ENCODE measurements at regions not wholly inside any gene's neighbourhood (a gene's known extent, or its start where the extent isn't known, plus 50 kb on each side); places are given as distances from the start of the nearest gene placed in this dataset.
"Not testable (repeated sequence)": the region's sequence is repeated elsewhere in the genome, so short reads cannot be mapped to it uniquely, and the experiment has no call there.

- not testable (repeated sequence) for H3K4me3 ChIP-seq; H3K27ac ChIP-seq (ENCODE audit: low read depth in 1 of 2, low read length in 1 of 2); ATAC-seq (ENCODE audit: insufficient read depth, low FRiP score); H3K27me3 ChIP-seq (ENCODE audit: control insufficient read depth in 3 of 3, insufficient read depth in 3 of 3, low read length in 2 of 3); DNase-seq; H3K4me1 ChIP-seq (ENCODE audit: control insufficient read depth in 5 of 5, insufficient read depth in 5 of 5, low read length in 5 of 5); H3K36me3 ChIP-seq (ENCODE audit: control insufficient read depth in 4 of 4, insufficient read depth in 4 of 4, low read length in 4 of 4); H3K9ac ChIP-seq (ENCODE audit: insufficient read depth in 1 of 2, low read length in 2 of 2); H3K9me3 ChIP-seq (ENCODE audit: control insufficient read depth in 4 of 4, insufficient read depth in 3 of 4, low read length in 3 of 4)
- 88 to 99% methylated on average over 6 of the region's 6 CpGs for WGBS, 2 donors
Observed at GRCh38 chr15:75792236-75792635, 51.0 kb upstream of the UBE2Q2 start.

- no peaks in the 10 kb centered on the region for H3K36me3 ChIP-seq (ENCODE audit: control insufficient read depth in 4 of 4, insufficient read depth in 4 of 4, low read length in 4 of 4)
- no peak overlapping the region for H3K27ac ChIP-seq (ENCODE audit: low read depth in 1 of 2, low read length in 1 of 2)
- H3K27me3 ChIP-seq (ENCODE audit: control insufficient read depth in 3 of 3, insufficient read depth in 3 of 3, low read length in 2 of 3) = peaks cover 0 to 7% (median 6%) of the 10 kb centered on the region in 3 donors
- H3K9ac ChIP-seq (ENCODE audit: insufficient read depth in 1 of 2, low read length in 2 of 2) = no peak overlapping the region
- TF ChIP-seq CTCF (IDR thresholded peaks at IDR 0.05; ENCODE audit: control extremely low read depth, extremely low read depth) = no peak
- H3K9me3 ChIP-seq (ENCODE audit: control insufficient read depth in 4 of 4, insufficient read depth in 3 of 4, low read length in 3 of 4) = no peaks in the 10 kb centered on the region
- DNase-seq (no peak), ATAC-seq (ENCODE audit: insufficient read depth, low FRiP score) (no peak)
- no peaks in the 10 kb centered on the region for H3K4me1 ChIP-seq (ENCODE audit: control insufficient read depth in 5 of 5, insufficient read depth in 5 of 5, low read length in 5 of 5)
- 88 to 92% methylated on average over 14 of the region's 14 CpGs for WGBS, 2 donors
- H3K4me3 ChIP-seq = no peak overlapping the region
Observed at GRCh38 chr15:75791337-75791713, 51.9 kb upstream of the UBE2Q2 start.

- Histone ChIP-seq H3K4me3 (no peak overlapping the region), H3K27ac (ENCODE audit: low read depth in 1 of 2, low read length in 1 of 2) (no peak overlapping the region), H3K9ac (ENCODE audit: insufficient read depth in 1 of 2, low read length in 2 of 2) (no peak overlapping the region), H3K36me3 (ENCODE audit: control insufficient read depth in 4 of 4, insufficient read depth in 4 of 4, low read length in 4 of 4) (no peaks in the 10 kb centered on the region), H3K27me3 (ENCODE audit: control insufficient read depth in 3 of 3, insufficient read depth in 3 of 3, low read length in 2 of 3) (peaks cover 0 to 8% (median 7%) of the 10 kb centered on the region in 3 donors), H3K9me3 (ENCODE audit: control insufficient read depth in 4 of 4, insufficient read depth in 3 of 4, low read length in 3 of 4) (no peaks in the 10 kb centered on the region), H3K4me1 (ENCODE audit: control insufficient read depth in 5 of 5, insufficient read depth in 5 of 5, low read length in 5 of 5) (no peaks in the 10 kb centered on the region)
- WGBS, 2 donors = 90 to 94% methylated on average over 11 of the region's 11 CpGs
- no peak for DNase-seq
- TF ChIP-seq CTCF (IDR thresholded peaks at IDR 0.05; ENCODE audit: control extremely low read depth, extremely low read depth) = no peak
- no peak for ATAC-seq (ENCODE audit: insufficient read depth, low FRiP score)
Observed at GRCh38 chr15:75790631-75791336, 52.5 kb upstream of the UBE2Q2 start.

GRCh38 chr15:75786575-75786947, 56.7 kb upstream of the UBE2Q2 start:
- Histone ChIP-seq H3K36me3 (ENCODE audit: control insufficient read depth in 4 of 4, insufficient read depth in 4 of 4, low read length in 4 of 4) (no peaks in the 10 kb centered on the region), H3K4me1 (ENCODE audit: control insufficient read depth in 5 of 5, insufficient read depth in 5 of 5, low read length in 5 of 5) (no peaks in the 10 kb centered on the region), H3K9me3 (ENCODE audit: control insufficient read depth in 4 of 4, insufficient read depth in 3 of 4, low read length in 3 of 4) (no peaks in the 10 kb centered on the region), H3K9ac (ENCODE audit: insufficient read depth in 1 of 2, low read length in 2 of 2) (no peak overlapping the region), H3K4me3 (no peak overlapping the region), H3K27ac (ENCODE audit: low read depth in 1 of 2, low read length in 1 of 2) (no peak overlapping the region), H3K27me3 (ENCODE audit: control insufficient read depth in 3 of 3, insufficient read depth in 3 of 3, low read length in 2 of 3) (peaks cover 0 to 15% (median 8%) of the 10 kb centered on the region in 3 donors)
- ATAC-seq (ENCODE audit: insufficient read depth, low FRiP score) (no peak), DNase-seq (no peak)
- no peak for TF ChIP-seq CTCF (IDR thresholded peaks at IDR 0.05; ENCODE audit: control extremely low read depth, extremely low read depth)
- WGBS, 2 donors = 71 to 78% methylated on average over 14 to 15 of the region's 15 CpGs

All from lung (tissue), 11 donors.